ENCODE measurements at regions not wholly inside any gene's neighbourhood (a gene's known extent, or its start where the extent isn't known, plus 50 kb on each side); places are given as distances from the start of the nearest gene placed in this dataset.

DNA sequence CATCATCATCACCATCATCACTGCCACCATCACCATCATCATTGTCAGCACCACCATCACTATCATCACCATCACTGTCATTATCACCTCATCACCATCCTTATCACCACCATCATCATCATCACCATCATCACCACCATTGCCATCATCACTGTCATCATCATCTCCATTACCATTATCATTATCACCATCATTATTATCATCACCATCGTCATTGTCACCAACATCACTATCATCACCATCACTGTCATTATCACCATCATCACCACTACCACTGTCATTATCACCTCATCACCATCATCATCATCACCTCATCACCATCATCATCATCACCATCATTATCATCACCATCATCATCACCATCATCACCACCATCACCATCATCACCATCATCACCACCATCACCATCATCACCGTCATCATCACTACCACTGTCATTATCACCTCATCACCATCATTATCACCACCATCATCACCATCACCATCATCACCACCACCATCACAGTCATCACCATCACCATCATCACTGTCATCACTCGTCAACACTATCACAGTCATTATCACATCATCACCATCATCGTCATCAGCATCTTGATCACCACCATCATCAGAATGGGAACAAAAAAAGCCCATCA, 191.1 kb downstream of the TTLL2 start:
- H3K4me1 ChIP-seq (ENCODE audit: control insufficient read depth, insufficient read depth, low read length): peaks cover 11% of the 10 kb centered on the region
- Mint-ChIP-seq H3K27ac (no peak overlapping the region), H3K36me3 (ENCODE audit: low read depth) (no peaks in the 10 kb centered on the region), H3K4me3 (no peak overlapping the region), H3K4me1 (peaks cover 2% of the 10 kb centered on the region), H3K27me3 (ENCODE audit: insufficient read depth) (no peaks in the 10 kb centered on the region), H3K9me3 (no peaks in the 10 kb centered on the region)
- no peak for DNase-seq
- TF ChIP-seq, protein P1, sequence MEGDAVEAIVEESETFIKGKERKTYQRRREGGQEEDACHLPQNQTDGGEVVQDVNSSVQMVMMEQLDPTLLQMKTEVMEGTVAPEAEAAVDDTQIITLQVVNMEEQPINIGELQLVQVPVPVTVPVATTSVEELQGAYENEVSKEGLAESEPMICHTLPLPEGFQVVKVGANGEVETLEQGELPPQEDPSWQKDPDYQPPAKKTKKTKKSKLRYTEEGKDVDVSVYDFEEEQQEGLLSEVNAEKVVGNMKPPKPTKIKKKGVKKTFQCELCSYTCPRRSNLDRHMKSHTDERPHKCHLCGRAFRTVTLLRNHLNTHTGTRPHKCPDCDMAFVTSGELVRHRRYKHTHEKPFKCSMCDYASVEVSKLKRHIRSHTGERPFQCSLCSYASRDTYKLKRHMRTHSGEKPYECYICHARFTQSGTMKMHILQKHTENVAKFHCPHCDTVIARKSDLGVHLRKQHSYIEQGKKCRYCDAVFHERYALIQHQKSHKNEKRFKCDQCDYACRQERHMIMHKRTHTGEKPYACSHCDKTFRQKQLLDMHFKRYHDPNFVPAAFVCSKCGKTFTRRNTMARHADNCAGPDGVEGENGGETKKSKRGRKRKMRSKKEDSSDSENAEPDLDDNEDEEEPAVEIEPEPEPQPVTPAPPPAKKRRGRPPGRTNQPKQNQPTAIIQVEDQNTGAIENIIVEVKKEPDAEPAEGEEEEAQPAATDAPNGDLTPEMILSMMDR (conservative IDR thresholded peaks at IDR 0.05): no peak
- H3K27ac ChIP-seq (ENCODE audit: low read depth, low read length): no peak overlapping the region
- H3K9ac ChIP-seq (ENCODE audit: extremely low read depth, low read length, poor library complexity, severe bottlenecking): no peak overlapping the region
- H3K36me3 ChIP-seq (ENCODE audit: control insufficient read depth, insufficient read depth, low read length): no peaks in the 10 kb centered on the region
- no peak overlapping the region for H3K4me3 ChIP-seq (ENCODE audit: low read length)
- WGBS, 2 experiments (ENCODE audit: insufficient coverage in 1 of 2, insufficient read length in 1 of 2): 40 to 59% methylated on average over 2 to 3 of the region's 4 CpGs
- H3K27me3 ChIP-seq (ENCODE audit: control insufficient read depth, insufficient read depth, low read length, poor library complexity, severe bottlenecking): no peaks in the 10 kb centered on the region
- no peaks in the 10 kb centered on the region for H3K9me3 ChIP-seq (ENCODE audit: control insufficient read depth, low read length)

DNA sequence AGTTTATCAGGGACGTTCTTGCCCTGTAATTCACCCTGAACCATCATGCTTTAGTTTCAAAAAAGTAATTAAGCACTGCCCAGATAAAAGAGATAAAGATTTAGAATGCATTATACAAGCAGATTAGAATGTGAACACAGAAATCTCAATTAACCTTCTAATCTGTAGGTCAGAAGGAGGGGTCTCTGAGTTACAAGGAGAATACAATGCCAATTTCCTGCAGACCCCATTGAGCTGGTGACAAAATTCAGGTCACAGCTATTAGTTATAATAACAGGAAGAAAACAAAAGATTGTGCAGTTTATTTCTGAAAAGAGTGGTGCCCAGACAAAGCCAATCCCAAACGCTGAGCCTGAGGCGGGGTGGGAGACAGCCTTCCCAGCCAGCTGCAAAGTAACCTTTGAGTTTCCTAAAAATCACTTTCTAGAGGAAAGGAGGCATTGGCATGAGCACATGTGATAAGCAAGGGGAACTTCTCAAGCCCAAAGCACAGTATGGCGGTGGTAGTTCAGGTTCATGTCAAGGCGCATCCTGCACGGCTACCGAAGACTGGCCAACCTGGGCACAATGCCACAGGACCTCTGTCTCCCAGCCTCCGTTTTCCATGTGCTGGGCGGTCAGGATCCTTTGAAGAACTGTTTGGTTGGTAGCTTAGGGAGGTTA, 192.5 kb downstream of the TTLL2 start:
- Mint-ChIP-seq H3K4me1 (peaks cover 4% of the 10 kb centered on the region), H3K36me3 (ENCODE audit: low read depth) (no peaks in the 10 kb centered on the region), H3K4me3 (no peak overlapping the region), H3K27ac (no peak overlapping the region), H3K27me3 (ENCODE audit: insufficient read depth) (no peaks in the 10 kb centered on the region), H3K9me3 (no peaks in the 10 kb centered on the region)
- no peak for DNase-seq
- Histone ChIP-seq H3K36me3 (ENCODE audit: control insufficient read depth, insufficient read depth, low read length) (no peaks in the 10 kb centered on the region), H3K4me1 (ENCODE audit: control insufficient read depth, insufficient read depth, low read length) (peaks cover 12% of the 10 kb centered on the region), H3K27me3 (ENCODE audit: control insufficient read depth, insufficient read depth, low read length, poor library complexity, severe bottlenecking) (no peaks in the 10 kb centered on the region), H3K9ac (ENCODE audit: extremely low read depth, low read length, poor library complexity, severe bottlenecking) (no peak overlapping the region), H3K27ac (ENCODE audit: low read depth, low read length) (no peak overlapping the region), H3K4me3 (ENCODE audit: low read length) (peak overlapping the region; percentile 53), H3K9me3 (ENCODE audit: control insufficient read depth, low read length) (no peaks in the 10 kb centered on the region)
- WGBS, 2 experiments (ENCODE audit: insufficient coverage in 1 of 2, insufficient read length in 1 of 2): 88 to 91% methylated on average over 7 to 9 of the region's 9 CpGs
- TF ChIP-seq, protein P1 (conservative IDR thresholded peaks at IDR 0.05): no peak

DNA sequence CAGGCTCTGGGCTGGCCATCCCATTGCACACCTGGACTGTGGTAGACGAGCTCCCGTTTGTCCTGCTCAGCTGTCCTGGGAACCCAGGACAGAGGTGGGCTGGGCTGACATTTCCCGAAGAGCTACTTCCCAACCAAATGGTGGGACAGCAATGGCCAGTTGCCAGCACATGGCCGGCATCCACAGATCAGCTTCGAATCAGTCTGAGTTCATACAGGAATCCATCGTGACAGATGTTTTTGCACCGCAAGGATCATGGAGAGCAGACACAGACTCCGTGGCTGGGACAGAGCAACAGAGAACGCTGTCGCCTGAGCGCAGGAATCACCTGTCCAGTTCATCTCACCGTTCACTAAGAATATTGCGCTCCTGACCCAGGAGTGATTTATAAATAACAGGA, 198.5 kb downstream of the TTLL2 start:
- peaks cover 12% of the 10 kb centered on the region for H3K4me1 Mint-ChIP-seq
- H3K9ac ChIP-seq (ENCODE audit: extremely low read depth, low read length, poor library complexity, severe bottlenecking): no peak overlapping the region
- no peak overlapping the region for H3K4me3 ChIP-seq (ENCODE audit: low read length)
- no peaks in the 10 kb centered on the region for H3K36me3 Mint-ChIP-seq (ENCODE audit: low read depth)
- H3K27me3 Mint-ChIP-seq (ENCODE audit: insufficient read depth): peaks cover 10% of the 10 kb centered on the region
- TF ChIP-seq, protein P1 (conservative IDR thresholded peaks at IDR 0.05): no peak
- 96 to 97% methylated on average over 12 to 13 of the region's 13 CpGs for WGBS, 2 experiments (ENCODE audit: insufficient coverage in 1 of 2, insufficient read length in 1 of 2)
- no peak for DNase-seq
- H3K36me3 ChIP-seq (ENCODE audit: control insufficient read depth, insufficient read depth, low read length): no peaks in the 10 kb centered on the region
- peaks cover 7% of the 10 kb centered on the region for H3K9me3 Mint-ChIP-seq
- H3K27ac Mint-ChIP-seq: no peak overlapping the region
- no peaks in the 10 kb centered on the region for H3K27me3 ChIP-seq (ENCODE audit: control insufficient read depth, insufficient read depth, low read length, poor library complexity, severe bottlenecking)
- H3K27ac ChIP-seq (ENCODE audit: low read depth, low read length): no peak overlapping the region
- peaks cover 7% of the 10 kb centered on the region for H3K4me1 ChIP-seq (ENCODE audit: control insufficient read depth, insufficient read depth, low read length)
- no peak overlapping the region for H3K4me3 Mint-ChIP-seq
- no peaks in the 10 kb centered on the region for H3K9me3 ChIP-seq (ENCODE audit: control insufficient read depth, low read length)

Measured in endodermal cell (in vitro differentiated cells).